HG03060 (cell line): ENCODE measurements at regions not wholly inside any gene's neighbourhood (a gene's known extent, or its start where the extent isn't known, plus 50 kb on each side); places are given as distances from the start of the nearest gene placed in this dataset.
"Not testable (repeated sequence)": the region's sequence is repeated elsewhere in the genome, so short reads cannot be mapped to it uniquely, and the experiment has no call there.

Source experiments
- ATAC-seq: cut with Tn5 transposase; IDR thresholded peaks from one replicate; pipeline ENCODE4 v1.9.1; 2021; ENCODE audit warnings: low read depth, moderate number of reproducible peaks; ENCODE audit not compliant: unreplicated experiment

- no peak for ATAC-seq
These were observed 215.8 kb upstream of the LRRC4C start for GRCh38 chr11:41675205-41675604.

- no peak for ATAC-seq
These were observed 253.6 kb upstream of the LRRC4C start for GRCh38 chr11:41713030-41713429.

DNA sequence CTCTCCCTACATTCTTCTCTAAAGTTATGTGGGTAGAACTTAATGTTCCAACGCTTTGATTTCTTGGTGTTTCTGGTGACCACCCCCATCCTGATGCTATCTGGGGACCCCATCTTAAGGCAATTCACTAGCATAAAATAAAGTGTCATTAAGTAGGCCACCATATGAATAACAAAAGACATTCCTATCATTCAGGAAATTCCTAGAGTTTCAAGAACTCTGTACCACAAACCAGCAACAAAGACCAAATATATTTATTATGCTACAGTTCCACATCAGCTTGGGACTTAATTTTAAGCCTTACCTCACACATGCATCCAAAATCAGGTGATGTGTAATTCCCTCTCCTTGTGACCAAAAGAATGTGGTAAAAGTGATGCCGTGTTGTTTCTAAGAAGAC, 254.6 kb upstream of the LRRC4C start:
- no peak for ATAC-seq

- ATAC-seq = no peak
These were observed 257.4 kb upstream of the LRRC4C start for GRCh38 chr11:41716862-41717261.

- no peak for ATAC-seq
These were observed 261.3 kb upstream of the LRRC4C start for GRCh38 chr11:41720761-41721160.

GRCh38 chr11:41728161-41728560, 268.7 kb upstream of the LRRC4C start:
- not testable (repeated sequence) for ATAC-seq

DNA sequence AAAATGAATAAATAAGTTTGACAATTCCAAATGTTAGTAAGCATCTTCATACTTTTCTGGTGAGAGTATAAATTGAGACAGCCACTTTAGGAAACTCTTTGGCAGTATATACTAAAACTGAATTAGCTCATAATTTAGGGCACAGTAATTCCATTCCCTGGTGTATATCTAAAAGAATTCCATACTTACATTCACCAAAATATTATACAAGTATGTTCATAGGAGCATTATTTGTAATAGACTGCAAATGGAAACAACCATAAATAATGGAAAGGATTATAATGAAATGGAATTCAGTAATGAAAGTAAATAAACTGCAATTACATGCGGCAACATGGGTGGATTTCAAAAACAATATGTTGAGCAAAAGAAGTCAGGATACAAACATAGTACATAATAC, 315.8 kb upstream of the LRRC4C start:
- no peak for ATAC-seq

DNA sequence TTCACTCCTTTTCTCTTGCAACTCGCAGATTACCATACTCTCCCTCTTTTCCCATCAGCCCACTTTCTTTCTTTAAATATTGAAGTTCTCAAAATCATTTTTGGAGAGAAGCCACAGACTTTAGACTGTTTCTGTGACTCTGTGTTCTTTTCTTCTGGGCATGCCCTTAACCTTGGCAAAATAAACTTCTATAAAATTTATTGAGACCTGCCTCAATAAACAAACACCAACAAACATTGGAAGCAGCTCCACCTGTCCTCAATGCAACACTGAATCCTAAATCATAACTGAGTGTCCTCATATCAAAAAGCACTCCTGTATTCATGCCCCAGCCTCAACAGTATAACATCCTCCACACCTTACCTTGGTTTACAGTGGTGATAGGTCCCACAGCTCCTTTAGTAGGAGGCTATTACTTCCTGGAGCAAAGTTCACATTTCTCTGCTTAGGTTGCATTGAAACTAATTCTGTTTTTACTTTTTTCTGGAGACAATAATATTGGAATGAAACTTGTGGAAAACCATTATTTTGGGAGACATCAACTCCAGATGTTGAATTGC, 320.0 kb upstream of the LRRC4C start:
- ATAC-seq = no peak

DNA sequence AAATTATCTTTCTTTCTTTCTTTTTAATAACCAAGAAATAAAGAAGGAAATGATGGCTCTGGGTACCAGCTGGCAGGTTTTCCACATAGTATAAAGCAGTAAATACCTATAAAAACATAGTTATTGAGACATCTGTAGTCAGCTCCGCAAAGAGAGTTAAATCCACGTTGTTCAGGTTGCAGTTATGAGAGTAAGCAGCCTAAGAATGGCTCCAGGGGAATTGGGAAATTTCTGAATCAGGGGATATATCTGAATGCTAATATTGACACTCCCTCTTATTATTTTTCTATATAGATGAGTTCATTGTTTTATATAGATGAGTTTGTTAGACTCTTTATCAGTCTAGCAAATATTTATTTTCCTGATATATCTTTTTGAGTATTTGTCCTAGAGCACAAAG, 322.0 kb upstream of the LRRC4C start:
- no peak for ATAC-seq

DNA sequence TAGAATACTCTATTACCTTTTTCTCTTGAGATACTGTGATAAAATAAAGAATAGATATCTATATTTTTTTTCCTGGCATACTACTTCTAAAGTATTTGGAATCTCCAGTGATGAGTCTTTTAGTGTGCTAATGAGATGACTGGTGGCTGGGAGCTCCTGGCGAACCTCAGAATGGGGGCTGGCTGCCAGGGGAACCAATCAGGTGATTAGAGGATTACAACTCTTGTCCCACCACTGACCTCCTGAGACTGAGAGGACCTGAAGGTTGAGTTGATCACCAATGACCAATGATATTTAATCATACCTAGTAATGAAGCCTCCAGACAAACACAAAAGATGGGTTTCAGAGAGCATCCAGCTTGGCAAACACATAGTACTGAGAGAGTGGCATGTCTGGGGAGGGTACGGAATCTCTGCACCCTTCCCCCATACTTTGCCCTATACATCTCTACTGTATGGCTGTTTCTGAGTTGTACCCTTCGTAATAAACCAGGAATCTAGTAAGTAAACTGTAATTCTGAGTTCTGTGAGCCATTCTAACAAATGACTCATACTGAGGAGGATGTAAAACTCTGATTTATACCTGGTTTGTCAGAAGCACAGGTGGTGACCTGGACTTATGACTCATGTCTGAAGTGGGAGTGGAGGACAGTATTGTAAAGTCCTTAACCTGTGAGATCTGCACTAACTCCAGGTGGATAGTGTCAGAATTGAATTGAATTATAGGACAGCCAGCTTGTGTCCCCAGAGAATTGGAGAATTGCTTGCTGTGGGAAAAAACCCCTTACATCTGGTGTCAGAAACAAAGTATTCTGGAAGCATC, 325.3 kb upstream of the LRRC4C start:
- ATAC-seq = no peak

DNA sequence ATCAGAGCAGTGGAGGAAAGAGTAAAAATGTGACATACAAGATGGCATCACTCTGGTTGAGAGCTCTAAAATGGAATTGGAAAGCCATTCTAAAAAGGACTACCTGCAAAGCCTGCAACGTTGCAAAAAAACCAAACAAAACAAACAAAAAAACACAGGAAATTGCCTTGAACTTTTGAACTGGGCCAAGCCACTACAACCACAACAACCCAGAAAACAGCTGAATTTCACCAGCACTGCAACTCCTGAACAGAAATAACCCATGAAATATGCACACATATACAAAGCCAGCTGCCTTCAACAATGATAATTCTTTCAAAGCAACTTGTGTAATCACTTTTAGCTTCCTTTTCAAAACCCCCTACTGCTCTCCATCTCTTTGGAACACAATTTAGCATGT, 326.6 kb upstream of the LRRC4C start:
- ATAC-seq = no peak

GRCh38 chr11:41788177-41788576, 328.7 kb upstream of the LRRC4C start:
- ATAC-seq = no peak

GRCh38 chr11:41789376-41789775, 329.9 kb upstream of the LRRC4C start:
- ATAC-seq = no peak

DNA sequence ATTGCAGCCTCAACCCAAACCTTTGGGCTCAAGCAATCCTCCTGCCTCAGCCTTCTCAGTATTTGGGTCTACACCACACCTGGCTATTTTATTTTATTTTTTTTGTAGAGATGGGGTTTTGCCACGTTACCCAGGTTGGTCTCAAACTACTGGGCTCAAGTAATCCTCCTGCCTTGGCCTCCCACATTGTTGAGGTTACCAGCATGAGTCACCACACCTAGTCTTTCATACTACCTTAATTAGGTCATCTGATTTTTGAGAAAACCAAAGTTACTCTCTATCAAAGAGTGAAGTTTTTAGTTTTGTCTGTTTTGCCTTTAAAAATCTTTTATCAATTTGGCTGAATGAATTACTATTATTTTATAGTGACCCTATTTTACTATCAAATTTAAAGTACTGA, 335.6 kb upstream of the LRRC4C start:
- ATAC-seq = no peak

DNA sequence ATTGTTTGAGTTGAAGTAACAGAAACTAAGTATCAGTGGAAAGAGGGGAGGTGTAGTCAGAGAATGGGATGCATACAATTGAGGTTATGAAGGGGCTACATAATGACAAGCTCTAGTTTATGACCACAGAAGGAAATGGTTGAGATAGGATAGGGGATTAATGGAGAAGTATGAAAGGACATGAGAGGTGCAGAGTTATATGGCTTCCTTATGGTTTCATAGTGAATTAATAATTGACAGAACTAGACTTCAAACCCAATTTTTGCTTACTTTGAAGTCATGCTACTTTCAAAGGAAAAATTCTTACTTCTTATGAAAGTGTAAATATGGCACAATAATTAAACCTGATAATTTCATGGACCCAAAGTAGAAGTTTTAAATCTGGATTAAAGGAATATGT, 340.3 kb upstream of the LRRC4C start:
- ATAC-seq = no peak

- no peak for ATAC-seq
These were observed 344.4 kb upstream of the LRRC4C start for GRCh38 chr11:41803895-41804294.

GRCh38 chr11:41816396-41816795, 356.9 kb upstream of the LRRC4C start:
- ATAC-seq = no peak

DNA sequence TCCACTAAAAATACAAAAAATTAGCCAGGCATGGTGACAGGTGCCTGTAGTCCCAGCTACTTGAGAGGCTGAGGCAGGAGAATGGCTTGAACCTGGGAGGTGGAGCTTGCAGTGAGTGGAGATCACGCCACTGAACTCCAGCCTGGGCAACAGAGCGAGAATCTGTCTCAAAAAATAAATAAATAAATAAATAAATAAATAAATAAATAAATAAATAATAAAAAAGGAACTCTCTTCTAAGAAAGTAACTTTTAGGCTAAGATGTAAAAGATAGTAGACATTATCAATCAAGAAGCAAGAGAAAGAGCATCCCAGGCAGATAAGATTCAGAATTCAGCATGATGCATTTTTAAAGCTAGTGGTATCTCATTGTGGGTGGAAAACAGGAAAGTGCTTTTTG, 364.8 kb upstream of the LRRC4C start:
- not testable (repeated sequence) for ATAC-seq

- no peak for ATAC-seq
These were observed 366.6 kb upstream of the LRRC4C start for GRCh38 chr11:41826085-41826484.

DNA sequence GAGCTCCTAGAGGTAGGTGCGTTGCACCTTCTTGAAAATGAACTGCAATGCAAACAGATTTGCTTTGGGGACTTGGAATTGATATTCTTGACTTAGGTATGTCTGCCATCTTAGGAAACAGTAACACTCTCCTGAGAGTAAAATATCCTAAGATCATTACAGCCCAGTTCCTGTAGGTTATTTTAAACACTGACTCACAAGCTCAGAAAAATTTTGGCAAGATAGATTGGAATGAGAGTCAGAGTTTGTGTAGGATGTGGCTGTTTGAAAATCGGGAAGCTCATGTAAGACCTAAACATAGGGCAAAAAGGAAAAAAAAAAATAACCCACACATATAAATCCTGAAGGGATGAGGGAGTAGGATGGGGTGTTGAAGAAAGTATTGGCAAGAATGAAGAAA, 377.0 kb upstream of the LRRC4C start:
- no peak for ATAC-seq

GRCh38 chr11:41842673-41843072, 383.2 kb upstream of the LRRC4C start:
- no peak for ATAC-seq

- no peak for ATAC-seq
These were observed 385.6 kb upstream of the LRRC4C start for GRCh38 chr11:41845066-41845465.
